Transverse colon (tissue), 4 donors: ENCODE measurements at regions not wholly inside any gene's neighbourhood (a gene's known extent, or its start where the extent isn't known, plus 50 kb on each side); places are given as distances from the start of the nearest gene placed in this dataset.
"Not testable (repeated sequence)": the region's sequence is repeated elsewhere in the genome, so short reads cannot be mapped to it uniquely, and the experiment has no call there.

Experiments
- DNase-seq: peaks from one replicate; pipeline ENCODE4 v3.0.0-alpha.2; 2019
- H3K27ac ChIP-seq, 4 donors: fragments of 200-600 bp; sonication (generic); 2 replicates each; pipeline ENCODE4 v1.5.1; 2016 to 2018; ENCODE audit warnings: inconsistent platforms in 4 of 4
- H3K27me3 ChIP-seq: fragments of 200-600 bp; sonication (generic); 2 replicates; pipeline ENCODE4 v1.5.1; 2017; ENCODE audit warnings: inconsistent platforms
- H3K36me3 ChIP-seq, 4 donors: fragments of 200-600 bp; sonication (generic); 2 replicates each; pipeline ENCODE4 v1.5.1; 2017 to 2019; ENCODE audit warnings: inconsistent platforms in 4 of 4
- H3K4me1 ChIP-seq, 4 donors: fragments of 200-600 bp; sonication (generic); 2 replicates each; pipeline ENCODE4 v1.5.1; 2017 to 2020; ENCODE audit warnings: inconsistent platforms in 4 of 4
- H3K4me3 ChIP-seq, 4 donors: fragments of 200-600 bp; sonication (generic); 1 replicate in 1 of 4; 2 replicates in 3 of 4; pipeline versions ENCODE4 v1.5.1 to v1.6.1; 2017 to 2019; ENCODE audit warnings: inconsistent platforms in 4 of 4
- H3K9me3 ChIP-seq, 2 donors: fragments of 200-600 bp; sonication (generic); 2 replicates each; pipeline ENCODE4 v1.5.1; 2017 to 2019; ENCODE audit warnings: inconsistent platforms in 2 of 2
- CTCF ChIP-seq, 5 experiments: fragments of 200-600 bp in 3 of 5; fragments of 450-650 bp in 2 of 5; sonication (generic) in 3 of 5; IDR thresholded peaks; 1 replicate in 2 of 5; 2 replicates in 3 of 5; pipeline ENCODE4 v1.5.1; 2016 to 2017; ENCODE audit warnings: antibody characterized with exemption in 5 of 5, inconsistent platforms in 3 of 5, mild to moderate bottlenecking in 2 of 5, moderate library complexity in 1 of 5
- EP300 ChIP-seq: sonication (generic); formaldehyde crosslinking; IDR thresholded peaks from one replicate; pipeline ENCODE4 v1.6.1; 2017; ENCODE audit warnings: antibody characterized with exemption, low read depth
- POLR2A ChIP-seq: fragments of 450-650 bp; IDR thresholded peaks from one replicate; pipeline ENCODE4 v1.6.1; 2016; ENCODE audit warnings: antibody characterized with exemption, mild to moderate bottlenecking, moderate library complexity
- POLR2AphosphoS5 ChIP-seq, 3 donors: sonication (generic); formaldehyde crosslinking; IDR thresholded peaks; one replicate each; pipeline ENCODE4 v1.6.1; 2016; ENCODE audit warnings: antibody characterized with exemption in 3 of 3
- WGBS, 2 donors: methylation state at CpG; one replicate each; pipeline ENCODE4 v1.1.5; 2018; ENCODE audit warnings: low coverage in 1 of 2; 5-methylcytosine and 5-hydroxymethylcytosine counted together
- in situ Hi-C, 4 donors: fragments of 200-750 bp; cut with MboI; loops; one replicate each; pipeline versions ENCODE4 v1.15.0 to v1.15.1; 2017; ENCODE audit warnings: low sequenced_read_pairs in 3 of 4, low pct_ligation_motif_present in 1 of 4, low pct_unique_long_range_greater_than_20kb in 1 of 4
- intact Hi-C: fragments of 100-400 bp; cut with DNase I; formaldehyde crosslinking; loops from one replicate; pipeline ENCODE4 v1.15.1; 2023; ENCODE audit warnings: low total_unique reads

- DNase-seq: no peak
- Histone ChIP-seq H3K9me3 (no peaks in the 10 kb centered on the region), H3K27ac (no peak overlapping the region), H3K4me3 (no peak overlapping the region), H3K4me1 (no peaks in the 10 kb centered on the region), H3K27me3 (no peaks in the 10 kb centered on the region), H3K36me3 (no peaks in the 10 kb centered on the region)
- WGBS, 2 donors: 83 to 90% methylated on average over 2 of the region's 2 CpGs
- intact Hi-C loops: no loop called here
- in situ Hi-C loops: no loop called here
- no peak for TF ChIP-seq POLR2A
- no peak for TF ChIP-seq POLR2AphosphoS5 (IDR thresholded peaks at IDR 0.05)
- TF ChIP-seq EP300: no peak
- TF ChIP-seq CTCF (IDR thresholded peaks at IDR 0.05): no peak
These were observed 123.9 kb upstream of the RXFP1 start for GRCh38 chr4:158397781-158398180.

GRCh38 chr4:158407961-158408360, 113.7 kb upstream of the RXFP1 start:
- H3K27ac ChIP-seq, H3K36me3 ChIP-seq, in situ Hi-C loops, H3K4me1 ChIP-seq, H3K27me3 ChIP-seq, H3K9me3 ChIP-seq, intact Hi-C loops, H3K4me3 ChIP-seq, DNase-seq: not testable (repeated sequence)
- WGBS, 2 donors: 90 to 99% methylated on average over 9 to 27 of the region's 29 CpGs

GRCh38 chr4:158410272-158410671, 111.4 kb upstream of the RXFP1 start:
- Histone ChIP-seq H3K4me1 (no peaks in the 10 kb centered on the region), H3K27me3 (no peaks in the 10 kb centered on the region), H3K27ac (no peak overlapping the region), H3K4me3 (no peak overlapping the region), H3K9me3 (no peaks in the 10 kb centered on the region), H3K36me3 (no peaks in the 10 kb centered on the region)
- no peak for DNase-seq
- no peak for TF ChIP-seq POLR2A
- TF ChIP-seq EP300: no peak
- TF ChIP-seq CTCF (IDR thresholded peaks at IDR 0.05): no peak
- TF ChIP-seq POLR2AphosphoS5 (IDR thresholded peaks at IDR 0.05): no peak
- intact Hi-C loops: no loop called here
- 62 to 65% methylated on average over 3 of the region's 3 CpGs for WGBS, 2 donors
- in situ Hi-C loops: no loop called here

GRCh38 chr4:158411269-158411668, 110.4 kb upstream of the RXFP1 start:
- H3K9me3 ChIP-seq: no peaks in the 10 kb centered on the region
- H3K27me3 ChIP-seq: no peaks in the 10 kb centered on the region
- in situ Hi-C loops: no loop called here
- TF ChIP-seq CTCF (IDR thresholded peaks at IDR 0.05) (no peak), POLR2AphosphoS5 (IDR thresholded peaks at IDR 0.05) (no peak), EP300 (no peak), POLR2A (no peak)
- no peaks in the 10 kb centered on the region for H3K4me1 ChIP-seq
- DNase-seq: no peak
- no peak overlapping the region for H3K4me3 ChIP-seq
- H3K27ac ChIP-seq: no peak overlapping the region
- WGBS, 2 donors: 46% methylated on average over 2 of the region's 2 CpGs; no CpG with 5 or more reads in 1 of the 2 donors
- H3K36me3 ChIP-seq: no peaks in the 10 kb centered on the region
- intact Hi-C loops: no loop called here

GRCh38 chr4:158418679-158419078, 103.0 kb upstream of the RXFP1 start:
- H3K27me3 ChIP-seq, H3K9me3 ChIP-seq, H3K27ac ChIP-seq, in situ Hi-C loops, H3K4me3 ChIP-seq, H3K4me1 ChIP-seq, H3K36me3 ChIP-seq, DNase-seq: not testable (repeated sequence)
- intact Hi-C loops: loop anchor here (5.0 kb wide), 1 partner anchor 926 kb away; no protein-coding TSS in a partner anchor
- WGBS, 2 donors: 77% methylated on average over 4 of the region's 4 CpGs; no CpG with 5 or more reads in 1 of the 2 donors
